T-helper 22 cell (primary cell): ENCODE measurements at regions not wholly inside any gene's neighbourhood (a gene's known extent, or its start where the extent isn't known, plus 50 kb on each side); places are given as distances from the start of the nearest gene placed in this dataset.

Source experiments
- DNase-seq: peaks from one replicate; pipeline ENCODE4 v3.0.0-alpha.2; 2020; ENCODE audit warnings: low read depth

DNA sequence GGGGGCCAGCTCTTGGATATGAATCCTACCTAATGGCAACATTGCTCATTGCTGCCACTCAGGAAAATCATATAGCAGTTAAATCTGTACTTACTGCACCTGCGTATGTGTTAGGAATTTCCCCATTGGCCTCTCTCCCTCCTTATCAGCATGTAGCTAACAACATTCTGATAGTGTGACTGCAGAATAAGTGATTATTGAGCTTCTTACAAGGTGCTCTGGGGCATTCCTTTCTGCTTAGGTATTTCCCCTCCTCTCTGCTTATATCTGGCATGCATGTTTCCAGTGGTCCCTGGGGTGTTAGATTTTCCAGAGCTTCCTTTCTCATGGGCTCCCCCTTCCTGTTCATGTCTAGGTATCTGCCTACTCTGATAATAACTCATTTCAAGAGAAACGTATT, 414.1 kb upstream of the SLITRK1 start:
- no peak for DNase-seq

DNA sequence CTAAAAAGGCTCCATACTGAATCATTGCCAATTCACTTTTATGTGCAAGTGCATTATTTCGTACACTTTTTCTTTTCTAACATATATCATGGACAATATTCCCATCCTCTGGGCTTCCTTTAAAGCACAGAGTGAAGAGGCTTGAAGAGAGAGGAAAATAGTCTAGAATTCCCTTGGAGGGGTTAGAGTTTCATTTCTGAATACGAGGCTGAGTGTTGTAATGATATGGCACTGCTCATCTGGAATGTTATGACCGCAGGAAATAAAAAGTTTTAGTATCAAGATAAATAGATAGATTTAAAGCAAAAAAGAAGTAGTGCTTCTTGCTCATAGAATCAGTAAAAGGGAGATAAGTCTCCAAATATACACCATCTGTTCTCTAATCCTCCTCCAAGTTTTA, 412.3 kb upstream of the SLITRK1 start:
- DNase-seq, result no peak

DNA sequence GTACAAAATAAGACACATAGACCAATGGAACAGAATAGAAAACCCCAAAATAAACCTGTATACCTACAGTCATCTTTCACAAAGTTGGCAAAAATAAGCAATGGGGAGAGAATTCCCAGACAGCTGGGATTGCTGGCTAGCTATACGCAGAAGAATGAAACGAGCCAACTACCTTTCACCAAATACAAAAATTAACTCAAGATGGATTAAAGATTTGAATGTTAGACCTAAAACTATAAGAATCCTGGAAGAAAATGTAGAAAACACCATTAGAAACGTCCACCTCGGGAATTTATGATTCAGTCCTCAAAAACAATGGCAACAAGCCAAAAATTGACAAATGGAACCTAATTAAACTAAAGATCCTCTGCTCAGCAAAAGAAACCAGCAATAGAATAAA, 408.1 kb upstream of the SLITRK1 start:
- no peak for DNase-seq

DNA sequence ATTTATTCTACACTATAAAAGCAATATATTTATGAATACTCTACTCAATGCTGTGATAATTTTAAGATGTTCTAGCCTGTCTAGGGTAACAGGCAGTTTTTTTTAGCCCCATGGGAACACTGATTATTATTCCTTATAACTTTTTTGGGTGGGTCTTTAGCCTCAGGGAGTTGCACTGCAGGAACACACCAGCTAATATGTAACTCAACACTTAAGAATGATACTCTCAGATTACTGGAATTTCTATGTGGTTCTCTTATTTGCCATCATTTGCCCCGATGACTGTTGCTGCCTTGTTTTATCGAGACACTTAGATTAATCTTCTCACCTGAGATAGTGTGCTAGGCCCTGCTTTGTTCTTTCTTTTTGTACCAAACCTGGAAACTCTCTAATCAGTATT, 396.9 kb upstream of the SLITRK1 start:
- no peak for DNase-seq

DNA sequence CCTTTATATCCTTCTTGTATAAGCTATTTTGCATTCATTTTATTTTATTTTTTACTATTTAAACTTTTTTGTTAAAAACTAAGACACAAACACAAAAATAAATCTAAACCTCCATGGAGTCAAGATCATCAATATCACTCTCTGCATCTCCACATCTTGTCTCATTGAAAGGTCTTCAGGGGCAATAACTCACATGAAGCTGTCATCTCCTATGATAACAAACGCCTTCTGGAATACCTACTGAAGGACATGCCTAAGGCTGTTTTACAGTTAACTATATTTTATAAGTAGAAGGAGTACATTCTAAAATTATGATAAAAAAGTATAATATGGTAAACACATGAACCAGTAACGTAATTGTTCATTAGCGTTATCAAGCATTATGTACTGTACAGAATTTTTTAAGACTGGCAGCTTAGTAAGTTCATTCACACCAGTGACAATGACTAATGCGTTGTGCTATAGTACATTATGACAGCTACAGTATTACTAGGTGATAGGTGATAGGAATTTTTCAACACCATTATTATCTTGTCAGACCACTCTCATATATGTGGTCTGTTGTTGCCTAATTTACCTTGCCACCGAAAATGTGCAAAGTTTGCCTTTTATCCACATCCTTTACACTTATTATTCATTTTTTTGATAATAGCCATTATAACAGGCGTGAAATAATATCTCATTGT, 390.7 kb upstream of the SLITRK1 start:
- DNase-seq, result no peak

DNA sequence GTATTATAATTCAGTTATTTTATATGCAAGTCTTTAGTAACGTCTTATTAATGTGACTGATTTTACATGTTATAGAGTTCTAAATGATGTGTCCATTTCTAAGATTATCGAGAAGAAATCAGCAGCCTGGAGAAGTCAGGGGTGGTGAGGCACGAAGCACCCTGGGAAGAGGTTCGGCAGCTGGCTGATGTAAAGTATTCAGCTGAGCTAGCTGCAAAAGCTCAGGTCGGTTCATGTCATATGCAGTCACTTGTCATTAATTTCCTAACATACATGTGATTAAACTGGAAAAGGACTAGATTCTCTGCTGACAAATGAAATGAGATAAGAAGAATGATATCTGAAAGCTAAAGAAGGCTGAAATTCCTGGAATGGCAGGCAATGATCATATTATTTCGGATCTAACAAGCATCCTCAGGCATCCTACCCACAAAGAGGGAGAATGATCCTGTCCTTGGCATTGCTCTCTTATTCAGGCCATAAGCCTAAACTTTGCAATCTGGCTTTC, 383.0 kb upstream of the SLITRK1 start:
- DNase-seq, result no peak

DNA sequence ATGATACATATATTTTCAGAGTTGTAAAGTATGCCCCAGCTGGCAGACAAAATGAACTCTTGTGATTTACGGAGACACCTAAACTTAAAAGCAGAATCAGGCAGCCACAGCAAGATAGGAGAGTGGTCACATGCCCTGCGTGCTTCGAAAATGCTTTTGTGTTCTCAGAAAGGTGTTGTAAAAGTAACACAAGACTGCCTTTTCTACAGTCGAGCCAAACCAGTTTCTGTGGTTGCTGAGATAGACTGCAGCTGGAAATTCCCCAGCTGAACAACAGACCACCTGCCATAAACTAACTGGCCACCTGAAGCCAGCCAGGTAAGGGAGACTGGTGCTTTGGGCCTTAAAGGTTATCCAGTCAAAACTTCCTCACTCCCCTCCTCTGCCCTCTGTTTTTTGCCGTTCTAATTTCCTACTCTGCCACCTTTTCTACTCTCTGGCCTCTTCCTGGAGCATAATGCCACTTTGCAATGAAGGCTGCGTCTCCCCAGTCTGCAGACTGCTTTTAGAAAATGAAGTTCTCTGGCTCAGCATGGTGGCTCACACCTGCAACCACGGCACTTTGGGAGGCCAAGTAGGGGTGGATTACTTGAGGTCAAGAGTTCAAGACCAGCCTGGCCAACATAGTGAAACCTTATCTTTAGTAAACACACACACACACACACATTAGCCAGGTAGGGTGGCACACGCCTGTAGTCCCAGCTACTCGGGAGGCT, 381.2 kb upstream of the SLITRK1 start:
- DNase-seq, result no peak

DNA sequence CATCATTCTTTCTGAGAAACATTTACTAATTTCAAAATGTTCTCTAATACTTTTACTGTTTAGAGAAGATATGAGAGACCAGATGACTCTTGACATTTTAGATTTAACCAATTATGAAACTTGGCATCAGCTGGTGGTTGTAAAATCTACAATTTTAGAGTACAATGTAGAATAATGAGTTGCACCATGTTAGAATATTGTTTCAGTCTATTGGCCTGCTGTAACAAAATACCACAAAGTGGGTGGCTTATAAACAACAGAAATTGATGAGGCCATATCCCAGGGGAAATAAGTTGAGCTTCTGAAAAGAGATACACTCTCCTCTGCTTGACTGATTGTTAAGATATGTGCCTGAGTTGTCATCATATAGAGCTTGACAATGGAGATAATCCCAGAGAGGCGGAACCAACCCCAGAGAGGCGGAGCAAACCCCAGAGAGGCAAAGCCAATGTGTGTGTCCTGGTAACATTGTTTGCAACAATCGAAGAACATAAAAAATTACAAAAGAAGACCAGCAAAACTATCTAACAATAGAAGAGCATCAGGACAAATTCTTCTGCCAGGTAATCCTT, 373.0 kb upstream of the SLITRK1 start:
- no peak for DNase-seq

DNA sequence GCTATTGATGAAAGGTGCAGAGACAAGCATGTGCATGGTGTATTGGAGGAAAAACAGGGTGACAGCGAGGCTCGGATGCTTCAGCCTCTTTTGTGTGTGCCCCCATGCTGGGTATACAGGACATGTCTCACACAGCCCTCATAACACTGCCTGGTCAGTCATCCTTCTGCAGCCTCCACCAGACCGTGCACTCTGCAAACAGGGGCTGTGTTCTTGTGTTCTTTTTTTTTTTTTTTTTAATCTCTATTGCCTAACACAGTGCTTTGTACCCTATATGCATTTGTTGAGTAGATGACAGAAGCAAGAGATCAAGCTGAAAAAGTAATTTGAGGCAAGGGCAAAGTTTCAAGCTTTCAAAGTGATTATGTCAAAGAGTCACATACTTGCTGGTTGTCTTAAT, 367.2 kb upstream of the SLITRK1 start:
- DNase-seq, result no peak

DNA sequence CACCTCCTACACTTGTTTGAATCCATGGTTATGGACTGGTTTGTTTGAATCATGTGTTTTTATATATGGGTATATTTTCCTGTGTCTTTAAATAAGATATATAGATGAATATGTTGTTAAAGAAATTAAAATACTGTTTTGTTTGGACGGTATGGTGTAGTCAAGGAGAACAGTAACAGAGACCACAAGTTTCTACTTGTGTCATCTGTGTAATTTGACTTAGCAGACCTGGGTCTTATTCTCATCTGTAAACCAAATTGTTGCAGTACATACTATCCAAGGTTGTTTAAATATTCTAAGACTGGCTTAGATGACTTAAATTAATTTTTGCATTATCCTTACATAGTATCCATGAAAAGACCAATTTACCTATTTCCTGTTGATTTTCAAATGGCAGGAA, 361.1 kb upstream of the SLITRK1 start:
- no peak for DNase-seq

DNA sequence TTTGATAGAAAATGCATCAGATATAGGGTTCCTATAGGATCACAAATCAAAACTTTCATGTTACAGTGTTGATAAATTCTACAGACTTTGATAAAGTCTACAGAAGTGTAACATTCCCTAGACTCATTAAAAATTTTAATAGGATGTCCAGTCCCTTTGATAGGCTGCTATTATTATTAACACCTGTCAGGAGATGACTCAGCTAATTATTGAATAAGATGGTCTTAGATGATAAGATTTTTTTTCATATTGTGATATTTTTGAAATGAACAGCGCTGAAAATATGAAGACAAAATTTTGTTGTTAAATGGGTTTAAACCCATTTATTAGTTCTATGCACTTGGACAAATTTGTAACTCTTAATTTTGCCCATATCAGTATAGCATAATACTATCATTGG, 356.8 kb upstream of the SLITRK1 start:
- no peak for DNase-seq

DNA sequence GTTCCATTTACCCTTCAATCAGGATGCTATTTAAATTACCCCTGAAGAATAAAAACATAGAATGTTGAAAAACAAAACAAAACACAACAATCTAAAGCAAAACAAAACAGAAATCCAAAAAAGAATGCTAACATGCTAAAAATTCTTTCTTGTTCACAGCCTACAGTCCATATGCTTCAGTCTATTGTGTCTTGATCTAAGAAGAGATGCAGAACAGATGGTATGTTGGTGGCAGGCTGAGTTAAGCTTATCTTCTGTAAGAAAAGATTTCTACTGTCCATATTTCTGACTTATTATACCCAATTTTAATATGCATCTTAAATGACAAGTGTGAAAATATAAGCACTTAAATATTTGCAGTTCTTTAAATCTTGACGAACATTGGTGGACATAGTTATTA, 356.1 kb upstream of the SLITRK1 start:
- DNase-seq, result no peak

DNA sequence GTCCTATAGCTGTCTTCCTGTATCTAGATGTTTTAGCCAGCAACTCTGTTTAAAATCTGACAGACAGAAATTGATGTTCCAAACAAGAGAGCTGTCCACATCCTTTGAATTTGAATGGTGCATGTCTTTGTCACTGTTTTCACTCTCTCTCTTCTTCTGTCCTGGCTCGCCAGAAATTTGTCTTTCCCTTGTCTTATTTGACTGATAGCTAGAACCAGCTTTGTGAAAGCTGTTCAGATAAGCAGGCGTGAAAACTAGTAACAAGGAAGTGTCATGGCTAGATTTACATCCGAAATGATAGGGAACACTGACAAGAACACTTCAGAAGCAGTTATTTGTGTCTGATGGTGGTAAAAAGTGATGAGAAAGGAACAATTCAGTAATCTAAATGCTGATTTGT, 354.9 kb upstream of the SLITRK1 start:
- DNase-seq, result no peak

DNA sequence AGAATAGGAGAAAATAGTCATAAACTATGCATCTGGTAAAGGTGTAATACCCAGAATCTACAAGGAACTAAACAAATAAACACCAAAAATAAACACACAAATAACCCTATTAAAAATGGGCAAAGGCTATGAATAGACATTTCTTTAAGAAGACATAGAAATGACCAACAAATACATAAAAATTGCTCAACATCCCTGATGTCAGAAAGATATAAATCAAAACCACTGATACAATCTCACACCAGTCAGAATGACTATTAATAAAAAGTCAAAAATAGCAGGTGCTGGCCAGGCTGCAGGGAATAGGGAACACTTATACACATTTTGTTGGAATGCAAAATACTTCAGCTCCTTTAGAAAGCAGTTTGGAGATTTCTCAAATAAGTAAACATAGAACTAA, 352.1 kb upstream of the SLITRK1 start:
- no peak for DNase-seq

DNA sequence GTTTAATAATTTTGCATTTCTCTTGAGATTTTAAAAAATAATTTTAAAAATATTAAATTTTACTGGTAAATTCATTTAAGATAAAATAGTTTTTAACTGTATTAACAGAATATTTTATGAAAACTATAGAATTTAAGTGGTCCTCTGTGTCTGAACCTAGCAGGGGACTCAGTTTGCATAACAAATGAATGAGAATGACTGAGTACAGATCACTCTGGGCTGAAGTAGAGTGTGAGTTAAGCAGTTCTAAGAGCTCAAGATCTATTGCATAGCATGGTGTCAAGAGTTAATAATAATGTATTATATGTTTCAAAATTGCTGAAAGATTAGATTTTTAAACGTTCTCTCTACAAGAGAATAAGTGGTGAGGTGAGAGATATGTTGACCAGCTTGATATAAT, 348.3 kb upstream of the SLITRK1 start:
- DNase-seq, result no peak

DNA sequence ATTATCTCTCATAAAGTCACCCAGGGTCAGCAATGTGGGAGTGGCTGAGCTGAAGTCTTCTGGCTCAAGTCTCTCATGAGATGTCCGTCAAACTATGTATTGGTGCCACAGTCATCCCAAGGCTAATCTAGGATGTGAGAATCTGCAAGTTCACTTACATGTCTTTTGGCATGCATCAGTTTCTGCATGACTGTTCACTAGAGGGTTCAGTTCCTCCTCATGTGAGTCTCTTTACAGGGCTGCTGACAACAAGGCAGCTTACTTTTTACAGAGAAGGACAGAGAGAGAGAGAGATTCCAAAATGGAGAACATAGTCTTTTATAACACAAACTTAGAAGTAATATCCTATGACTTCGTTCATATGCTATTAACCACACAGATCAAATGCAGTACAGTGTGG, 328.8 kb upstream of the SLITRK1 start:
- DNase-seq, result no peak

DNA sequence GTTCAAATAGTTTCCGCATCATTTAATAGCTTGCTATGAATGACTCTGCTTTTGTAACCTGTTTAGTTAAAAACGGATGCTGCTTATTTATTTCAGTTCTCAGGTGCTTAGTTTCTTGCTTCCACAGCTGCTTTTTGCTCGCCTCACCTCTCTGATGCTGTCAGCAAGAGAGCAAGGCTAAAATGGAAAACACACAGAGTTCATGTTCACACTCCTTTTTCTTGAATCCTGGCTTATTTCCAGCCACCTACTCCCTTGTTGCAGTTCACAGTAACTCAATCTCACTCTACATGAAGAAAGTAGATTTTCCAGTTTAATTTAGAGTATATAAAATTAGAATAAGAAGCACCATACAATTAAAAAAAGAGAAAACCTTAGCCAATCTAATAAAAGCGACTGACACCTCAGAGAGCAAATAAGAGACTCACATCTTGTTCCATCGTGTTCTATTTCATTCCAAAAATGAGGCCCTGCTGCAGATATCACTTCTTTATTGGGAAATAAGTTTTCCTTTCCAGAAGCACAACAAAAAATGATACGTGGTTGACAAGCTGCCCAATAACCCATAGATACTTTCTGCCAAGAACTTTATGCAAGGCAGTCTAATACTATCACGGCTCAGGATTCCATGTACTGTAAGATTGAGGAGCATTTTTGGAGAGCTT, 326.1 kb upstream of the SLITRK1 start:
- DNase-seq, result no peak

DNA sequence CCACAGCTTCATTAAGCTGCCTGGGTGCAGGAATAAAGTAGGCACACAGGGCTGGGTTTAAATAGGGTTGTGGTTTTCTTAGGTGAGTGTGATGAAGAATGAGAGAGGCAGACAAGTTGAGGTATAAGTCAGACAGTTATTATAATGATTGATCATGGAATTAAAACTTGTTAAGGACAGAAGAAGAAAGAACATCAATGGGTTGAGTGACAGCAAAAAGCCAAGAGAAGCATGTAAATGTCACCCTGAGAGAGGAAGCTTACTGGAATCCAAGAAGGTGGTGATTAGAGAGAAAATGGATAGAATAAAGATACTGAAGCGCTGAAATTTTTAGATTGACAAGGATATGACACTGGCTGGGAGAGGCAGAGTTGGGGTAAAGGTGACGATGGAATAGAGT, 325.2 kb upstream of the SLITRK1 start:
- DNase-seq, result no peak

DNA sequence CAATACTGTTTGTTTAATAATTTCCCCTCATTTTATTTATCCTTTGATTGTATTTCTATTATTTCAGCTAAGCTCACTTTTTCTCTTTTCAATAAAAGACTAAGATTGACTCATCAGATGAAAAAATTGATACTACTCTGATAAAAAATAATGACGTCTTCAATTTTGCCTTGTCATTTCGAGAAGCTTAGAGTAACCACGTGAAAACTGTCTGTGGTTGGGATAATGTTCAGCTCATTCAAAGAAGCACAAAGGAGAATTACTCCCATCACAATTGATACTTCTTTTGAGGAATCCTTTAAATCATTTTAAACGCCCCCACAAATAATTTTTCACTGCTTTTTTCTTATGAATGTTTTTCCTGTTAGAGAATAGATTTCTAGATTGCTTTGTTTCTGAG, 318.7 kb upstream of the SLITRK1 start:
- no peak for DNase-seq

DNA sequence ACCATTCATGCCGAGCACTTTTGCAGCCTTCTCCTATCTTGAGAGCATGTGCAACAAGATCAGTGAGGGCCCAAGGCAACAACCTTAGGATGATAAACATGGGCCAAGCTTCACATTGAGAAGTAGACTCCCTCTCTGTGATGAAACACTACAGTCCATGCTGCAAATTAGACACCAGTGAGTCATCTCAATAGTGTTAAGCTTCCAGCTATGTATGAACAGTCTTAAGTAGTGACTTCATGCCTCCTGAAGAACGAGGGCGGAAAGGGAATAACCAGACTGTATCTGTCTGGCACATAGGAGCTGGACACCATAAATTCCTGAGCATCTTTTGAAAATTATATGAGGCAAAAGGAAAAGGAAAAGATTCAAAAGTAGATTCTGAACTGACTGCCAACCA, 309.9 kb upstream of the SLITRK1 start:
- DNase-seq, result no peak

DNA sequence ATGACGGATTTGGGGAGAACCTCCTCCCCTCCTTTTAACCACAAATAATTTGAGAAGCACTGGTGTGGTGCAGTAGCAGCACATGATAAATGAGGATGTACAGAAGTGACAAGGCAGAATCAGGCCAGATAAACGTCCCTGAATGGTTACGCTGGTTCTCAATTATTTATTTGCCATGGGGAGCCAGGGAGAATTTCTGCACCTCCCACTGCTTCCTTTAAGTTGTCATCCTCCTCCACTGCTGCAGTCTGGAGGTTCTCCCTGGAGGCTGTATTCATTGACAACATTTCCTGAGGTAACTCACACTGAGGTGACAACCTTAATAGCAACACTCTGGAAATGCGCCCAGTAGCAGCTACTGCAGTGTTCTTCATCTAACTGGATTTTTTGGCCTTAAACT, 308.9 kb upstream of the SLITRK1 start:
- no peak for DNase-seq

DNA sequence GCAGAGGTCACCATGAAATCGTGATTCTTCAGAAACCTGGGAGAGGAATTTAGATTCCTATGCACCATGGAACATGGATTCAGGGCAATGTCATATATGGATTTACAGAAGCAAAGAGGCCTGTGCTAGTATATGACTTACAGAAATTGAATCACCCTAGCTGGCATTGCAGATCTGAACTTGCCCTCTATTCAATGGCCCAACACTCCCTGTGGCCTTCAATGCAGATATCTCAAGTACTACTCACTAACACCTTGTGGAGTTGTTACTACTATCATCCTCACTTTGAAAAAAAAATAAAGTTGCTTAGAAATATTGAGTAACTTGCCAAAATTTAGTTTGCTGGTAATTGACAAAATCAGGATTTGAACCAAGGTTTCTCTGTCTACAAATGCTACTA, 305.4 kb upstream of the SLITRK1 start:
- DNase-seq, result no peak

DNA sequence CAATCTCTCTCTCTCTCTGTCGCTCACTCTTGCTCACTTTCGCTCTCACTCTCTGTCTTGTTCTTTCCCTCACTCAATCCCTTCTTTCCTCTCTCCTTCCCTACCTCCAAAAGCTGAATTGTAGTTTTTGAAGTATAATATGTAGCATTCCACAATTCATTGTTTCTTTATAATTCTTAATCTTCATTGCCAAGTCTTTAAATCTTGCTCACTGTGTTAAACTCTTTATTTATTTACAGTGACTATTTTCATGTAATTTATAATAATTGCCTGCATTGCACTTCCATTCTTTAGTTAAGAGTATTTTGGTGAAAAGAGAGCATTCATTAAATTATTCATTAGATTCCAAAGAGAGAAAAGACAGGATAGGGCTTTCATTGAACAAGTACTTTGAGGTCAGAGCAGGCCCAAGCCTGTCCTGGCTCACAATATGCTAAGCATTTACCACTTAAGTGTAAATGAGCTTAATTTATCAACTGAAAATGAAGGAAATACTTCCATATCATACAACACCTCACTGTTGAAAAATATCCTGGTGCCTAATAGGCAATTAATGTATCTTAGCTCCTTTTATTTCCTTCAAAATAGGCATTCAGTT, 257.4 kb upstream of the SLITRK1 start:
- DNase-seq, result no peak
